Activated T-helper 1 cell treated with anti-CD3 and anti-CD28 coated beads, Interleukin-12 subunit alpha, Interleukin-12 subunit beta, Interleukin-2, Interleukin-4 antibody, amounts not matched to agents 30 ng/mL and 10 ng/mL and 1 ng/mL, durations not matched to agents 14 hours and 24 hours and 36 hours (primary cell): ENCODE measurements at regions not wholly inside any gene's neighbourhood (a gene's known extent, or its start where the extent isn't known, plus 50 kb on each side); places are given as distances from the start of the nearest gene placed in this dataset.

ENCODE experiments used
- DNase-seq: peaks from one replicate; pipeline ENCODE4 v3.0.0; 2021; ENCODE audit warnings: low spot score
- H3K27ac Mint-ChIP-seq: one replicate; pipeline ENCODE4 v1.8.0; 2021; ENCODE audit warnings: mild to moderate bottlenecking, mixed read lengths
- H3K27me3 Mint-ChIP-seq: one replicate; pipeline ENCODE4 v1.8.0; 2022; ENCODE audit warnings: mild to moderate bottlenecking, moderate library complexity, mixed read lengths; ENCODE audit not compliant: insufficient read depth
- H3K36me3 Mint-ChIP-seq: one replicate; pipeline ENCODE4 v1.8.0; 2021; ENCODE audit warnings: low read depth, mixed read lengths
- H3K4me1 Mint-ChIP-seq: one replicate; pipeline ENCODE4 v1.8.0; 2021; ENCODE audit warnings: low read depth, mixed read lengths
- H3K4me3 Mint-ChIP-seq: one replicate; pipeline ENCODE4 v1.8.0; 2021; ENCODE audit warnings: mild to moderate bottlenecking, moderate library complexity, mixed read lengths
- H3K9me3 Mint-ChIP-seq: one replicate; pipeline ENCODE4 v1.8.0; 2021; ENCODE audit warnings: mixed read lengths
- intact Hi-C: fragments of 100-400 bp; cut with micrococcal nuclease; formaldehyde crosslinking; loops from one replicate; pipeline ENCODE4 v1.15.1; 2024

- Mint-ChIP-seq H3K4me3 (no peak overlapping the region), H3K9me3 (no peaks in the 10 kb centered on the region), H3K27me3 (no peaks in the 10 kb centered on the region), H3K4me1 (no peaks in the 10 kb centered on the region), H3K36me3 (no peaks in the 10 kb centered on the region), H3K27ac (no peak overlapping the region)
- intact Hi-C loops: no loop called here
- no peak for DNase-seq
Measured at GRCh38 chr1:195520757-195521156, 1087.5 kb downstream of the KCNT2 start.

GRCh38 chr1:195516036-195516435 is 1092.2 kb downstream of the KCNT2 start:
- Mint-ChIP-seq H3K9me3 (no peaks in the 10 kb centered on the region), H3K27ac (no peak overlapping the region), H3K4me3 (no peak overlapping the region), H3K27me3 (no peaks in the 10 kb centered on the region), H3K4me1 (no peaks in the 10 kb centered on the region), H3K36me3 (no peaks in the 10 kb centered on the region)
- no peak for DNase-seq
- intact Hi-C loops: no loop called here

DNA sequence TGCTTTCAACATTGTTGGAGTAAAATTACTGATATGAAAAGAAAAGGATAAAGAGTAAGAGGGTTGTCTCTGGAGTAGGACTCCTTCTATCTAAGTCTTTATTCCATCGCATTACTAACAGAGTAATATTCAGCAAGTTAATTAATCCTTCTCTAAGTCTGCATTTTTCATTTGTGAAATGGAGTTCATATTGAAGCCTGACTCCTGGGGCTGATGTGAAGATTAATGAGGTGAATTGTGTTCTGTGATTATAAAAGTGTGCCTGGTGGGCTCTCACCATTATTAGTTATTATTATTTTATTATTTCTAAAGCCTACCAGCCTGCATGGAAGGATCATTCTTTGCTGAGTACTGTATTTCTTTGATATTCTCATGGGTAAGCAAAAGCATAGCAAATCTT is 1096.7 kb downstream of the KCNT2 start:
- Mint-ChIP-seq H3K4me3 (no peak overlapping the region), H3K27me3 (no peaks in the 10 kb centered on the region), H3K36me3 (no peaks in the 10 kb centered on the region), H3K27ac (no peak overlapping the region), H3K9me3 (no peaks in the 10 kb centered on the region), H3K4me1 (no peaks in the 10 kb centered on the region)
- DNase-seq: no peak
- intact Hi-C loops: no loop called here

GRCh38 chr1:195501118-195501517 is 1107.1 kb downstream of the KCNT2 start:
- no peaks in the 10 kb centered on the region for H3K36me3 Mint-ChIP-seq
- H3K9me3 Mint-ChIP-seq: no peaks in the 10 kb centered on the region

GRCh38 chr1:195495720-195496635 is 1112.3 kb downstream of the KCNT2 start:
- no peak for DNase-seq
- no peaks in the 10 kb centered on the region for H3K4me1 Mint-ChIP-seq
- H3K4me3 Mint-ChIP-seq: no peak overlapping the region
- intact Hi-C loops: no loop called here
- no peaks in the 10 kb centered on the region for H3K36me3 Mint-ChIP-seq
- H3K27ac Mint-ChIP-seq: no peak overlapping the region
- no peaks in the 10 kb centered on the region for H3K27me3 Mint-ChIP-seq
- peaks cover 6% of the 10 kb centered on the region for H3K9me3 Mint-ChIP-seq

More at GRCh38 chr1:195501118-195501517, 1107.1 kb downstream of the KCNT2 start:
- no peaks in the 10 kb centered on the region for H3K27me3 Mint-ChIP-seq
- intact Hi-C loops: no loop called here
- H3K4me3 Mint-ChIP-seq: no peak overlapping the region
- no peak for DNase-seq
- no peak overlapping the region for H3K27ac Mint-ChIP-seq
- H3K4me1 Mint-ChIP-seq: no peaks in the 10 kb centered on the region

DNA sequence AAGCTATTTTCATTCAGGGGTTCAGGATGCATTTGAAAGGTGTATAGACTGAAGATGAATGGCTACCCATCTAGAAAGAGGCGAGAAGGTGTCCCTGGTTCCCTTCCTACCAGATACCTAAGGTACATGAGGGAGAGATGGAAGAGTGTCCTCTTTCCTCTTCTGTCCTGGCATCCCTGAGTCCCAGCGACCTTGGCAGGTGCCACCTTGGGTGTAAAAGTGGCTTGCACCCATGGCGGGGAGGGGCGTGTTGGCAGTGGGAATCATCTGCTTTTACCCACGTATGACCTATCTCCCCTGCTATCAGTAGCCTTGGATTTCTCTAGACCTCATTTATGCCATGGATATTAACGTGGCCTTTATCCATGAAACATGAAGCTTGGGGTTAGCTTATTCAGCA is 1126.1 kb downstream of the KCNT2 start:
- intact Hi-C loops: no loop called here
- no peak for DNase-seq
- H3K4me3 Mint-ChIP-seq: no peak overlapping the region
- H3K36me3 Mint-ChIP-seq: no peaks in the 10 kb centered on the region
- no peak overlapping the region for H3K27ac Mint-ChIP-seq
- H3K4me1 Mint-ChIP-seq: no peaks in the 10 kb centered on the region
- no peaks in the 10 kb centered on the region for H3K27me3 Mint-ChIP-seq
- peaks cover 5% of the 10 kb centered on the region for H3K9me3 Mint-ChIP-seq

- Mint-ChIP-seq H3K36me3 (no peaks in the 10 kb centered on the region), H3K27ac (no peak overlapping the region), H3K9me3 (peaks cover 2% of the 10 kb centered on the region), H3K4me1 (no peaks in the 10 kb centered on the region), H3K27me3 (no peaks in the 10 kb centered on the region), H3K4me3 (no peak overlapping the region)
- intact Hi-C loops: no loop called here
- no peak for DNase-seq
Measured at GRCh38 chr1:195481293-195481692, 1126.9 kb downstream of the KCNT2 start.

- H3K4me3 Mint-ChIP-seq: no peak overlapping the region
- H3K27ac Mint-ChIP-seq: no peak overlapping the region
- no peaks in the 10 kb centered on the region for H3K4me1 Mint-ChIP-seq
- no peaks in the 10 kb centered on the region for H3K36me3 Mint-ChIP-seq
- no peak for DNase-seq
- H3K9me3 Mint-ChIP-seq: peaks cover 4% of the 10 kb centered on the region
- H3K27me3 Mint-ChIP-seq: no peaks in the 10 kb centered on the region
- intact Hi-C loops: no loop called here
Measured at GRCh38 chr1:195475568-195475967, 1132.7 kb downstream of the KCNT2 start.

DNA sequence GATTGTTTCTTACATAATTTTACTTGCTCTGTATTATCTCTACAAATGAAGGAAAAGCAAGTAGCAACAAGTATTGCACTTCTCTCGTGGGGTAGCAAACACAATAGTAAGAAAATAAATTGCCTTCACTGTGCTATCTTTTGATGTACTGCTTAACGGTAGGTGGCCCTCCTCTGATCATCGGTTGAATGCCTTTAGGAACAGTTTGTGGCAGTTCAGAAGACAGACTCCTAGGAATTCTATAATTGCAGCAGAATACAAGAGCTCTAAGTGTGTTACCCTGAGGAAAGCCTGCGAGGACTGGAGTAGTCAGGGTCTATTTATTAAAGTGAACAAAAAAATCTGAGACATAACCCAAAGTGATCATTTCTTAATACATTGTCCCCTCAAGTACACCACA is 1135.9 kb downstream of the KCNT2 start:
- H3K36me3 Mint-ChIP-seq: no peaks in the 10 kb centered on the region
- H3K27ac Mint-ChIP-seq: no peak overlapping the region
- no peak overlapping the region for H3K4me3 Mint-ChIP-seq
- intact Hi-C loops: no loop called here
- H3K4me1 Mint-ChIP-seq: no peaks in the 10 kb centered on the region
- no peaks in the 10 kb centered on the region for H3K27me3 Mint-ChIP-seq
- DNase-seq: no peak
- peaks cover 4% of the 10 kb centered on the region for H3K9me3 Mint-ChIP-seq

DNA sequence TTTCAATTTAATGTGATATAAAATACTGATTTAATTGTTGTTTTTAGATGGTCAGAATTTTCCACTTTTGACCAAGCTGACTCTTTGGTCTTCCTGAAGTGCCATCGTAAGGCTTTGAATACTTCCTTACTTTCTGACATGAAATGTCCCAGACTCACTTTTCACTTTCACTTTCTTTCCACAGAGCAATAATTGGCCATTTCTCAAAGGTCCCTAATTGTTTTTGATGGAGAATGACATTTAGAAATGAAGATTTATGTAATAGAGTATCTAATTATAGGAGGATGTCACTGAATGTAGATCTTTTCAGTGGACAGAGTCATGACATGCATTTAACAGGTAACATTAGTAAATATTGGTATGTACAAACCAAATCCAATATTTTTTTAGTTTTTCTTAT is 1141.6 kb downstream of the KCNT2 start:
- H3K4me3 Mint-ChIP-seq: no peak overlapping the region
- intact Hi-C loops: no loop called here
- no peaks in the 10 kb centered on the region for H3K27me3 Mint-ChIP-seq
- no peaks in the 10 kb centered on the region for H3K36me3 Mint-ChIP-seq
- no peak overlapping the region for H3K27ac Mint-ChIP-seq
- DNase-seq: no peak
- no peaks in the 10 kb centered on the region for H3K9me3 Mint-ChIP-seq
- no peaks in the 10 kb centered on the region for H3K4me1 Mint-ChIP-seq

DNA sequence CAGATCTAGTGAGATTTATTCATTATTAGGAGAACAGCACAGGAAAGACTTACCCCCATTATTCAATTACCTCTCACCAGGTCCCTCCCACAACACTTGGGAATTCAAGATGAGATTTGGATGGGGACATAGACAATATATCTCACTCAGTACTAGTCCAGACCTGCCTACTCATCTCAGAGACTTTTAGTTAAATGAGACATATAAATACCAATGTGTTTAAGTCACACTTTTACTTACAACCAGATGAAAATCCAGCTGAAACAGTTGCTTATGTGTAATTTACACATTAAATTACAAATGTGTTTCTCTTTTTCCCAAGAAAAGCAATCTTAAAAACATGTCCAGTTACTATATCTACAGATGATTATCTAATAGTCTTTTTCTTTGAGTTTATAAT is 1145.6 kb downstream of the KCNT2 start:
- Mint-ChIP-seq H3K27ac (no peak overlapping the region), H3K27me3 (no peaks in the 10 kb centered on the region), H3K36me3 (no peaks in the 10 kb centered on the region), H3K9me3 (no peaks in the 10 kb centered on the region), H3K4me1 (no peaks in the 10 kb centered on the region), H3K4me3 (no peak overlapping the region)
- no peak for DNase-seq
- intact Hi-C loops: no loop called here

- H3K9me3 Mint-ChIP-seq: no peaks in the 10 kb centered on the region
- no peak overlapping the region for H3K4me3 Mint-ChIP-seq
- H3K27ac Mint-ChIP-seq: no peak overlapping the region
- H3K36me3 Mint-ChIP-seq: no peaks in the 10 kb centered on the region
- DNase-seq: no peak
- H3K27me3 Mint-ChIP-seq: no peaks in the 10 kb centered on the region
- no peaks in the 10 kb centered on the region for H3K4me1 Mint-ChIP-seq
- intact Hi-C loops: no loop called here
Measured at GRCh38 chr1:195462152-195462551, 1146.1 kb downstream of the KCNT2 start.

- H3K27me3 Mint-ChIP-seq: no peaks in the 10 kb centered on the region
Measured at GRCh38 chr1:195458365-195458764, 1149.9 kb downstream of the KCNT2 start.

DNA sequence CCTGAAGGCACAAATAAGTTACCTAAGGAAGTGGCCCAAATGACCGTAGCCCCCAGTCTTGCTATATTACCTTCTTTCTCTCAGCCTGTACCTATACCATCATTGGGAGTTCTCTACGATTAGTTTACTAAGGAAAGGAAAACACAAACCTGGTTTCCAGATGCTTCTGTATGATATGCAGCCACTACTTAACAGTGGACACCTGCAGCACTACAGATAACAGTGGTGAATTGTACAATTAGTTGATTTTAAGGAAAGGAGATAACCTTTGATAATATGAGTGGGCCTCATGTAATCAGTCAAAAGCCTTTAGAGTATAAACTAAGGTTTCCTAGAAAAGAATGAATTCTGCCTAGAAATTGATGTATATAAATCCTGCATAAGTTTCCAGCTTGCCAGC is 1157.4 kb downstream of the KCNT2 start:
- Mint-ChIP-seq H3K4me1 (no peaks in the 10 kb centered on the region), H3K4me3 (no peak overlapping the region), H3K36me3 (no peaks in the 10 kb centered on the region), H3K9me3 (no peaks in the 10 kb centered on the region), H3K27ac (no peak overlapping the region), H3K27me3 (no peaks in the 10 kb centered on the region)
- intact Hi-C loops: no loop called here
- DNase-seq: no peak

More at GRCh38 chr1:195458365-195458764, 1149.9 kb downstream of the KCNT2 start:
- intact Hi-C loops: no loop called here
- no peak overlapping the region for H3K27ac Mint-ChIP-seq
- no peak for DNase-seq
- H3K36me3 Mint-ChIP-seq: no peaks in the 10 kb centered on the region
- H3K9me3 Mint-ChIP-seq: no peaks in the 10 kb centered on the region
- no peak overlapping the region for H3K4me3 Mint-ChIP-seq
- H3K4me1 Mint-ChIP-seq: no peaks in the 10 kb centered on the region
